PFSK-1 (cell line): ENCODE measurements at regions not wholly inside any gene's neighbourhood (a gene's known extent, or its start where the extent isn't known, plus 50 kb on each side); places are given as distances from the start of the nearest gene placed in this dataset.

Source experiments
- FOXP2 ChIP-seq: optimal IDR thresholded peaks from 2 replicates; pipeline ENCODE3; 2011; ENCODE audit warnings: borderline replicate concordance, control low read depth, inconsistent platforms; ENCODE audit not compliant: insufficient read depth; ENCODE audit errors: extremely low read length, extremely low read depth
- POLR2AphosphoS5 ChIP-seq: IDR thresholded peaks from 2 replicates; pipeline ENCODE4 v1.6.1; 2012; ENCODE audit warnings: low read depth, mild to moderate bottlenecking, control low read depth, low read length, moderate library complexity
- SIN3A ChIP-seq: IDR thresholded peaks from 2 replicates; pipeline ENCODE4 v1.6.1; 2012; ENCODE audit warnings: mild to moderate bottlenecking, low read length, moderate library complexity, borderline replicate concordance; ENCODE audit not compliant: insufficient read depth
- TAF1 ChIP-seq: IDR thresholded peaks from 2 replicates; pipeline ENCODE4 v1.6.1; 2012; ENCODE audit warnings: low read length, control low read depth, borderline replicate concordance; ENCODE audit not compliant: insufficient read depth
- TF ChIP-seq, protein P1 (sequence below), 2 experiments: IDR thresholded peaks; 2 replicates each; pipeline versions ENCODE4 v1.6.1 to v1.8.0; 2011 to 2012; ENCODE audit warnings: low read depth in 2 of 2, low read length in 2 of 2, control low read depth in 1 of 2, inconsistent platforms in 1 of 2, mild to moderate bottlenecking in 1 of 2, moderate library complexity in 1 of 2; ENCODE audit not compliant: insufficient read depth in 1 of 2

DNA sequence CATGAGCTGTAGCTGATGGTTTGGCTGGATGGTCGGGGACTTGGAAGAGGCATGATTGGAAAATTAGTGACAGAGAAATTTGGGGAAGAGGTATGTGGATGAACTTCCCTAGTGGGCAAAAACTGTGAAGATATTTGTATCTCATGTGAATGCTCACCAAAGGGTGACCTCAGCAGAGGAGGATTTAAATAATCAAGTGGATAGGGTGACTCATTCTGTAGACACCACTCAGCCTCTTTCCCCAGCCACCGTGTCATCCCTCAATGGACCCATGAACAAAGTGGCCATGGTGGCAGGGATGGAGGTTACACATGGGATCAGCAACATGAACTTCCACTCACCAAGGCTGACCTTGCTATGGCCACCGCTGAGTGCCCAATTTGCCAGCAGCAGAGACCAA lies 60.8 kb upstream of the KRAS start:
- TF ChIP-seq POLR2AphosphoS5 = no peak
- TF ChIP-seq FOXP2 = no peak
- no peak for TF ChIP-seq TAF1
- no peak for TF ChIP-seq SIN3A

DNA sequence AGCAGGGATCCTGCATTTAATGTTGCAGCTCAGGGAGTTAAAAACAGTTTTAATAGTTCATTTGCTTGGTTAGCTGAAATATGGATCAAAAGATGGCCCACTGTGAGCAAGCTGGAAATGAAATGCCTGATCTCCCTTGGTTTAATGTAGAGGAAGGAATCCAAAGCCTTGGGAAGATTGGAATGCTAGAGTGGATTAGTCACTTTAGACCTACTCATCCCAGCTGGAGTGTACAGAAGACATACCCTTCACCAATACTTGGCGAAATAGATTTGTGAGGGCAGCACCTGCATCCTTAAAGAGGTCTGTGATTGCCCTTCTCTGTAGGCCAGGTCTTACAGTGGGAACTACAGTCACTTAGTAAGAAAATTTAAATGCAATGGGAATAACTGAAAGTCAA lies 58.0 kb upstream of the KRAS start:
- TF ChIP-seq POLR2AphosphoS5 (no peak), FOXP2 (no peak), TAF1 (no peak), SIN3A (no peak)
- TF ChIP-seq, protein P1, sequence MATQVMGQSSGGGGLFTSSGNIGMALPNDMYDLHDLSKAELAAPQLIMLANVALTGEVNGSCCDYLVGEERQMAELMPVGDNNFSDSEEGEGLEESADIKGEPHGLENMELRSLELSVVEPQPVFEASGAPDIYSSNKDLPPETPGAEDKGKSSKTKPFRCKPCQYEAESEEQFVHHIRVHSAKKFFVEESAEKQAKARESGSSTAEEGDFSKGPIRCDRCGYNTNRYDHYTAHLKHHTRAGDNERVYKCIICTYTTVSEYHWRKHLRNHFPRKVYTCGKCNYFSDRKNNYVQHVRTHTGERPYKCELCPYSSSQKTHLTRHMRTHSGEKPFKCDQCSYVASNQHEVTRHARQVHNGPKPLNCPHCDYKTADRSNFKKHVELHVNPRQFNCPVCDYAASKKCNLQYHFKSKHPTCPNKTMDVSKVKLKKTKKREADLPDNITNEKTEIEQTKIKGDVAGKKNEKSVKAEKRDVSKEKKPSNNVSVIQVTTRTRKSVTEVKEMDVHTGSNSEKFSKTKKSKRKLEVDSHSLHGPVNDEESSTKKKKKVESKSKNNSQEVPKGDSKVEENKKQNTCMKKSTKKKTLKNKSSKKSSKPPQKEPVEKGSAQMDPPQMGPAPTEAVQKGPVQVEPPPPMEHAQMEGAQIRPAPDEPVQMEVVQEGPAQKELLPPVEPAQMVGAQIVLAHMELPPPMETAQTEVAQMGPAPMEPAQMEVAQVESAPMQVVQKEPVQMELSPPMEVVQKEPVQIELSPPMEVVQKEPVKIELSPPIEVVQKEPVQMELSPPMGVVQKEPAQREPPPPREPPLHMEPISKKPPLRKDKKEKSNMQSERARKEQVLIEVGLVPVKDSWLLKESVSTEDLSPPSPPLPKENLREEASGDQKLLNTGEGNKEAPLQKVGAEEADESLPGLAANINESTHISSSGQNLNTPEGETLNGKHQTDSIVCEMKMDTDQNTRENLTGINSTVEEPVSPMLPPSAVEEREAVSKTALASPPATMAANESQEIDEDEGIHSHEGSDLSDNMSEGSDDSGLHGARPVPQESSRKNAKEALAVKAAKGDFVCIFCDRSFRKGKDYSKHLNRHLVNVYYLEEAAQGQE (IDR thresholded peaks at IDR 0.05; ENCODE audit: insufficient read depth in 1 of 2, low read depth in 2 of 2, low read length in 2 of 2) = no peak

DNA sequence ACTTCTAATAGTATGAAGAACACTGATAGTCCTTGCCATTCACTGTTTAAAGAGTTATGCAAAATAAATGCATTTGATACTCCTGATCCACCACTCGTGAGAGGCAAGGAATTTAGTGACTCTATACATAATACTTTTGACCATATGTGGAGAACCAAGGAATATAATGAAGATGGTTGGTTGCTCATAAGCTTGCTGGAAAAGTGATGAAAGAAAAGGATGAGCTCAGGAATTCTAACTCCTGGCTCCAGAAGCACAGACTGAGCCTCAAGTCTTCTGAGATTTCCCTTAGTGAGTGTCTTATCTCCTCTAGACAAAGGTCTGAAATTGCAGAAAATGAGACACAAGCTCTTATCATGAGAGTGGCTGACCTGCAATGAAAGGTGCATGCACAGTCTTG lies 57.1 kb upstream of the KRAS start:
- TF ChIP-seq POLR2AphosphoS5 = no peak

DNA sequence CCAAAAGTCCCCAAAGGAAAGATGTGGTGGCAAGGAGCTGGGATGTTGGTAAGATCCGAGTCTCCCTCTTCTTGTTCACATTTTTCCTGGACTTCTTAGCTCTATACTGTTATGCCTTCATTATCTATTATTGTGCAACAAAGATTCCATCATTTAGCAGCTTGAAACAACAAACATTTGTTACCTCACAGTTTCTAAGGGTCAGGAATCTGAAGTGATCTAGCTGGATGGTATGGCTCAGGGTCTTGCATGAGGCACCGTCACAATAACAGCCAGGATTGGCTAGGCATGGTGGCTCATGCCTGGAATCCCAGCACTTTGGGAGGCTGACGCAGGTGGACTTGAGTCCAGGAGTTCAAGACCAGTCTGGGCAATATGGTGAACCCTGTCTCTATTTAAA lies 51.1 kb upstream of the KRAS start:
- no peak for TF ChIP-seq TAF1
- no peak for TF ChIP-seq POLR2AphosphoS5
- no peak for TF ChIP-seq FOXP2
- TF ChIP-seq SIN3A = no peak
- TF ChIP-seq, protein P1 (IDR thresholded peaks at IDR 0.05; ENCODE audit: insufficient read depth in 1 of 2, low read depth in 2 of 2, low read length in 2 of 2) = no peak
